Limb (tissue), 2 donors: ENCODE measurements at regions not wholly inside any gene's neighbourhood (a gene's known extent, or its start where the extent isn't known, plus 50 kb on each side); places are given as distances from the start of the nearest gene placed in this dataset.
A peak's percentile ranks its signal among the peaks of the same experiment; 100 is the strongest.

ENCODE experiments used
- DNase-seq, 2 donors: peaks; one replicate each; pipeline ENCODE4 v3.0.0-alpha.2; 2016; ENCODE audit errors: extremely low spot score in 2 of 2

- no peak for DNase-seq
These were observed 174.1 kb upstream of the MCTP2 start for GRCh38 chr15:94057305-94057704.

- DNase-seq, result no peak
These were observed 175.0 kb upstream of the MCTP2 start for GRCh38 chr15:94056314-94056713.

- DNase-seq, result no peak
These were observed 177.7 kb upstream of the MCTP2 start for GRCh38 chr15:94053626-94054025.

- no peak for DNase-seq
These were observed 178.7 kb upstream of the MCTP2 start for GRCh38 chr15:94052711-94053110.

- no peak for DNase-seq
These were observed 183.8 kb upstream of the MCTP2 start for GRCh38 chr15:94047566-94047965.

GRCh38 chr15:94042180-94042928 lies 189.0 kb upstream of the MCTP2 start:
- DNase-seq, result no peak

- DNase-seq, result no peak
These were observed 189.6 kb upstream of the MCTP2 start for GRCh38 chr15:94041746-94042145.

- DNase-seq, result no peak
These were observed 190.7 kb upstream of the MCTP2 start for GRCh38 chr15:94040541-94041248.

- no peak for DNase-seq
These were observed 195.2 kb upstream of the MCTP2 start for GRCh38 chr15:94036156-94036555.

- no peak for DNase-seq
These were observed 197.7 kb upstream of the MCTP2 start for GRCh38 chr15:94033683-94034020.

- no peak for DNase-seq
These were observed 198.2 kb upstream of the MCTP2 start for GRCh38 chr15:94033014-94033682.

- no peak for DNase-seq
These were observed 198.8 kb upstream of the MCTP2 start for GRCh38 chr15:94032571-94032970.

GRCh38 chr15:94031072-94031471 lies 200.3 kb upstream of the MCTP2 start:
- DNase-seq, result no peak

GRCh38 chr15:94029495-94029894 lies 201.9 kb upstream of the MCTP2 start:
- DNase-seq, result no peak

GRCh38 chr15:94028809-94029208 lies 202.6 kb upstream of the MCTP2 start:
- no peak for DNase-seq

- DNase-seq, result no peak
These were observed 203.2 kb upstream of the MCTP2 start for GRCh38 chr15:94028121-94028520.

- DNase-seq, result no peak
These were observed 203.8 kb upstream of the MCTP2 start for GRCh38 chr15:94027581-94027980.

GRCh38 chr15:94026458-94027304 lies 204.7 kb upstream of the MCTP2 start:
- peak; percentile 33 to 79 for DNase-seq

- DNase-seq, result no peak
These were observed 207.8 kb upstream of the MCTP2 start for GRCh38 chr15:94023531-94023930.

- DNase-seq, result no peak
These were observed 209.6 kb upstream of the MCTP2 start for GRCh38 chr15:94021621-94022320.

- DNase-seq, result no peak
These were observed 212.3 kb upstream of the MCTP2 start for GRCh38 chr15:94019062-94019461.
